ENCODE measurements at regions not wholly inside any gene's neighbourhood (a gene's known extent, or its start where the extent isn't known, plus 50 kb on each side); places are given as distances from the start of the nearest gene placed in this dataset.

DNA sequence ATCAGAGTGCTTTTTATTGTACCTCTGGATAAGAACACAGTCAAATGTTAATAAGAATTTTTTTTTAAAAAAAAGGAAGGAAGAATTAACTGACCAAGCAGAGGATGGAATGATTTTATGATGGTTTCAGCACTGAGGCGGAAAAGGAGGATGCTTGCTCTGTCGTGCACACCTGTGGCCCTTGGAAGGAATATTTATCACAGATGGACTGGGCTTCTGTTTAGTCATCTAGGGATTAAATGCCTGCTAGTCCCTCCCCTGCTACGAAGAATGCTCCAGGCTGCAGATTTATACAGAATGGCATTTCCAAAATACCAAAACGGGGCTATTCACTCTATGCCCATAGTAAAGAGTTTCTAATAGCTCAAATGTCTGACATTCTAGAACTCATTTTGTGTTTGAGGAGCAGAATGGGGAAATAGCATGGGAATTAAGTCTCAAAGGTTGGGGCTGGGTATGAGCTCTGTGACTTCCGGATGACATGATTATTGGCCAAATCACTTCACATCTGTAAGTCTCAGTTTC lies 92.8 kb upstream of the BCL6 start:
- Histone ChIP-seq H3K9me3 (no peaks in the 10 kb centered on the region), H3K27ac (no peak overlapping the region), H3K36me3 (no peaks in the 10 kb centered on the region), H3K4me3 (replicated peaks in 1 of 3) (no peak overlapping the region), H3K27me3 (no peaks in the 10 kb centered on the region), H3K4me1 (no peaks in the 10 kb centered on the region)
- no peak for DNase-seq
- no peak for TF ChIP-seq POLR2A (IDR thresholded peaks at IDR 0.05)
- TF ChIP-seq, protein P1, sequence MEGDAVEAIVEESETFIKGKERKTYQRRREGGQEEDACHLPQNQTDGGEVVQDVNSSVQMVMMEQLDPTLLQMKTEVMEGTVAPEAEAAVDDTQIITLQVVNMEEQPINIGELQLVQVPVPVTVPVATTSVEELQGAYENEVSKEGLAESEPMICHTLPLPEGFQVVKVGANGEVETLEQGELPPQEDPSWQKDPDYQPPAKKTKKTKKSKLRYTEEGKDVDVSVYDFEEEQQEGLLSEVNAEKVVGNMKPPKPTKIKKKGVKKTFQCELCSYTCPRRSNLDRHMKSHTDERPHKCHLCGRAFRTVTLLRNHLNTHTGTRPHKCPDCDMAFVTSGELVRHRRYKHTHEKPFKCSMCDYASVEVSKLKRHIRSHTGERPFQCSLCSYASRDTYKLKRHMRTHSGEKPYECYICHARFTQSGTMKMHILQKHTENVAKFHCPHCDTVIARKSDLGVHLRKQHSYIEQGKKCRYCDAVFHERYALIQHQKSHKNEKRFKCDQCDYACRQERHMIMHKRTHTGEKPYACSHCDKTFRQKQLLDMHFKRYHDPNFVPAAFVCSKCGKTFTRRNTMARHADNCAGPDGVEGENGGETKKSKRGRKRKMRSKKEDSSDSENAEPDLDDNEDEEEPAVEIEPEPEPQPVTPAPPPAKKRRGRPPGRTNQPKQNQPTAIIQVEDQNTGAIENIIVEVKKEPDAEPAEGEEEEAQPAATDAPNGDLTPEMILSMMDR (IDR thresholded peaks at IDR 0.05), result no peak
- 84 to 88% methylated on average over 5 of the region's 5 CpGs for WGBS, 2 donors
- intact Hi-C loops (cut with DNase I), result no loop called here

DNA sequence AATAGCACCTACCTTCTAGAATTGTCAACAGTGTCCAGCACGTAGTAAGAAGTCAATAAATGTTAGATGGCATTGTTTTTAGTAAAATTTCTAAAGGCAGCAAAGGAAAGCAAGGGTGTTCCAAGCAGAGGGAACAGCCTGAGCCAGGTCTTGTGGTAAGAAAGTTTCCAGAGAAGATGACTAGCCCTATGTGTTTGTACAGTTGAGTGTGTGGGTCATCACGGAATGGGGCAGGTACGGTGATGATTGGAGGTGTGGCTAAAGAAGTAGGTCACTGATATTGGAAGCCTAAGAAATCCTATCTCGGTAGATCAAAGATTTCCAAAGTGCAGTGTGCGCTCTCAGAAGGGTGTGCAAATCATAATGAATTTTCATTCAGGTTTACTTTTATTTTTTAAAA lies 94.2 kb upstream of the BCL6 start:
- TF ChIP-seq, protein P1 (IDR thresholded peaks at IDR 0.05), result no peak
- TF ChIP-seq POLR2A (IDR thresholded peaks at IDR 0.05), result no peak
- intact Hi-C loops (cut with DNase I), result no loop called here

DNA sequence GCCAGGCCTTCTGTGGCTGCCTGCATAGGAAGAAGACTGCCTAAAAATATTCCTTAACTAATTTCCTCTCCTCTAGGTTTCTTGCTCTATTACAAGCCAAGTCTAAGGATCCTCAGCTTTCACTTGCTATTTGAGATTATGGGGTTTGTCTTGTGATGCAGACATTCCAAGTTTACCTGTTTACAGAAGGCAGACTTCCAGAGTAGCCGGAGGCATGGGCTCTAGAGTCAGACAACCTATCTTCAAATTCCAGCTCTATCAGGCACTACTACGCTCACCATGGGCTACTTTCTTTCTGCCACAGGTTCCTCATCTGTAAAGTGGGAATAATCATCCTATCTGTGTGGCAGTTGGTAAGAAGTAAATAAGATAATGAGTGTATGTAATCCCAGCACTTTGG lies 95.6 kb upstream of the BCL6 start:
- Histone ChIP-seq H3K27ac (no peak overlapping the region), H3K9me3 (no peaks in the 10 kb centered on the region), H3K27me3 (no peaks in the 10 kb centered on the region), H3K4me3 (replicated peaks in 1 of 3) (no peak overlapping the region), H3K4me1 (no peaks in the 10 kb centered on the region), H3K36me3 (no peaks in the 10 kb centered on the region)
- TF ChIP-seq, protein P1 (IDR thresholded peaks at IDR 0.05), result no peak
- no peak for TF ChIP-seq POLR2A (IDR thresholded peaks at IDR 0.05)
- DNase-seq, result no peak
- intact Hi-C loops (cut with DNase I), result no loop called here
- 98 to 100% methylated on average over 2 of the region's 2 CpGs for WGBS, 2 donors

More for the DNA sequence above, 94.2 kb upstream of the BCL6 start:
- 75 to 81% methylated on average over 5 of the region's 5 CpGs for WGBS, 2 donors
- Histone ChIP-seq H3K27me3 (no peaks in the 10 kb centered on the region), H3K4me3 (replicated peaks in 1 of 3) (no peak overlapping the region), H3K27ac (no peak overlapping the region), H3K36me3 (no peaks in the 10 kb centered on the region), H3K4me1 (no peaks in the 10 kb centered on the region), H3K9me3 (no peaks in the 10 kb centered on the region)
- no peak for DNase-seq

DNA sequence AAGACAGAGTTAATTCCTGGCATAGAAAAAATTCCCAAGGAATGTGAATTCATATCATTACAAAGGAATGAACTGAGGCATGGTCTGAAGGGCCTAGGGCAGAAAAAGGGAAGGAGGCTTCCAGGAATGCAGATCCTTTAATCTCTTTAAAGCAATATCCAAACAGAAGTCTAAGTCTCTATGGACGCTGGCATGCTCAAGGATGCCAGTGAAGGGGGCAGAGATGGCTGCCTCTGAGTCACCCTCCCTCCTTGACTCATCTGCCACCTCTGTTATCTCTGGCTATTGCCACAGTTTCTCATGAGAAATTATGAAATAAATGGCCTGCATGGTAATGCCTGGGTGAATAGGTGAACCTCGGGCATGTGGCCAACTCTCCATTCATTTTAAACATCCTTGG lies 96.3 kb upstream of the BCL6 start:
- H3K27ac ChIP-seq, result no peak overlapping the region
- H3K9me3 ChIP-seq, result no peaks in the 10 kb centered on the region
- intact Hi-C loops (cut with DNase I), result no loop called here
- H3K36me3 ChIP-seq, result no peaks in the 10 kb centered on the region
- TF ChIP-seq POLR2A (IDR thresholded peaks at IDR 0.05), result no peak
- TF ChIP-seq, protein P1 (IDR thresholded peaks at IDR 0.05), result no peak
- H3K4me1 ChIP-seq, result no peaks in the 10 kb centered on the region
- H3K27me3 ChIP-seq, result no peaks in the 10 kb centered on the region
- DNase-seq, result no peak
- WGBS, 2 donors, result 72% methylated on average over 2 of the region's 2 CpGs
- no peak overlapping the region for H3K4me3 ChIP-seq (replicated peaks in 1 of 3)

DNA sequence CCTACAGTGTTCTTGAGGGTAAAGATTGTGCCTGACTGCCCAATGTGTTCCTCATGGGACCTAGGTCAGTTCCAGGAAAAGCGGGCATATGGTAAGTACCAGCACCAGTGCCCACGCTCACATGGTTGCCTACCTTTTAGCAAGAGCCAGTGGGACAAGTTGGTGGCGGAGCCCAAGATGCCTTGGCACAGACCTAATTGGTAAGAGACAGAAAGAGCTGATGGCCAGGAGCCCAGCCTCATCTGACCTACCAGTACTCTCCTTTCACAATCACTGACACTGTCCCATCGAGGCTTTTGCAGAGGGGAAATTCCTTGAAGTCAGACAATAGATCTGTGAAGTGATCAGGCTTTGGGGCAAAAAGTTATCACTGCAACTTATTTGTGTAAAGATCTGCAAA lies 98.4 kb upstream of the BCL6 start:
- DNase-seq, result no peak
- TF ChIP-seq, protein P1 (IDR thresholded peaks at IDR 0.05), result no peak
- TF ChIP-seq POLR2A (IDR thresholded peaks at IDR 0.05), result no peak
- Histone ChIP-seq H3K9me3 (no peaks in the 10 kb centered on the region), H3K27ac (no peak overlapping the region), H3K27me3 (no peaks in the 10 kb centered on the region), H3K36me3 (no peaks in the 10 kb centered on the region), H3K4me1 (no peaks in the 10 kb centered on the region), H3K4me3 (replicated peaks in 1 of 3) (no peak overlapping the region)
- WGBS, 2 donors, result 79 to 82% methylated on average over 4 of the region's 4 CpGs
- intact Hi-C loops (cut with DNase I), result no loop called here

Measured in thyroid gland (tissue), 4 donors.